Tibial nerve (tissue), 4 donors: ENCODE measurements at regions not wholly inside any gene's neighbourhood (a gene's known extent, or its start where the extent isn't known, plus 50 kb on each side); places are given as distances from the start of the nearest gene placed in this dataset.
A peak's percentile ranks its signal among the peaks of the same experiment; 100 is the strongest.

Experiments used
- DNase-seq, 2 donors: peaks; one replicate each; pipeline ENCODE4 v3.0.0-alpha.2; 2019; ENCODE audit warnings: low spot score in 2 of 2
- H3K27ac ChIP-seq, 4 donors: fragments of 200-600 bp; sonication (generic) in 3 of 4; one replicate each; pipeline ENCODE4 v1.5.1; 2017 to 2019; ENCODE audit warnings: mild to moderate bottlenecking in 1 of 4
- H3K27me3 ChIP-seq, 2 donors: fragments of 200-600 bp; sonication (generic) in 1 of 2; one replicate each; pipeline versions ENCODE4 v1.5.1 to v1.6.0; 2017 to 2019
- H3K36me3 ChIP-seq, 3 donors: fragments of 200-600 bp; sonication (generic); one replicate each; pipeline ENCODE4 v1.5.1; 2018 to 2019
- H3K4me1 ChIP-seq, 4 donors: fragments of 200-600 bp; sonication (generic) in 3 of 4; one replicate each; pipeline ENCODE4 v1.5.1; 2017 to 2019
- H3K4me3 ChIP-seq, 4 donors: fragments of 200-600 bp; sonication (generic) in 3 of 4; one replicate each; pipeline ENCODE4 v1.5.1; 2017 to 2019; ENCODE audit warnings: mild to moderate bottlenecking in 1 of 4, moderate library complexity in 1 of 4
- H3K9me3 ChIP-seq, 4 donors: fragments of 200-600 bp; sonication (generic) in 3 of 4; one replicate each; pipeline ENCODE4 v1.5.1; 2017 to 2019
- CTCF ChIP-seq, 5 experiments: fragments of 200-600 bp in 3 of 5; fragments of 450-650 bp in 2 of 5; sonication (generic) in 3 of 5; IDR thresholded peaks; one replicate each; pipeline ENCODE4 v1.5.1; 2016 to 2019; ENCODE audit warnings: antibody characterized with exemption in 5 of 5, mild to moderate bottlenecking in 3 of 5, moderate library complexity in 2 of 5
- EP300 ChIP-seq, 2 donors: sonication (generic); formaldehyde crosslinking; IDR thresholded peaks; one replicate each; pipeline ENCODE4 v1.6.1; 2017; ENCODE audit warnings: antibody characterized with exemption in 2 of 2, mild to moderate bottlenecking in 1 of 2
- POLR2A ChIP-seq, 2 donors: fragments of 450-650 bp; IDR thresholded peaks; one replicate each; pipeline ENCODE4 v1.6.1; 2017; ENCODE audit warnings: antibody characterized with exemption in 2 of 2, mild to moderate bottlenecking in 2 of 2, moderate library complexity in 2 of 2
- WGBS, 2 donors: methylation state at CpG; one replicate each; pipeline ENCODE4 v1.1.5; 2018; 5-methylcytosine and 5-hydroxymethylcytosine counted together

- Histone ChIP-seq H3K27me3 (no peaks in the 10 kb centered on the region), H3K9me3 (no peaks in the 10 kb centered on the region), H3K36me3 (no peaks in the 10 kb centered on the region), H3K4me3 (no peak overlapping the region), H3K4me1 (peaks cover 0 to 41% (median 13%) of the 10 kb centered on the region in 4 donors), H3K27ac (no peak overlapping the region)
- DNase-seq, result no peak
- 81 to 100% methylated on average over 1 to 8 of the region's 8 CpGs for WGBS, 2 donors
- TF ChIP-seq POLR2A (IDR thresholded peaks at IDR 0.05) (no peak), CTCF (IDR thresholded peaks at IDR 0.05) (no peak), EP300 (IDR thresholded peaks at IDR 0.05) (no peak)
Measured at GRCh38 chr1:47565676-47566075, 127.8 kb downstream of the FOXD2 start.

- Histone ChIP-seq H3K27ac (peak overlapping the region in 1 of 4 donors; percentile 36), H3K9me3 (no peaks in the 10 kb centered on the region), H3K36me3 (no peaks in the 10 kb centered on the region), H3K4me1 (peaks cover 0 to 26% (median 10%) of the 10 kb centered on the region in 4 donors), H3K27me3 (no peaks in the 10 kb centered on the region), H3K4me3 (no peak overlapping the region)
- DNase-seq, result peak; percentile 41 to 61
- WGBS, 2 donors, result 33 to 41% methylated on average over 5 of the region's 5 CpGs
- TF ChIP-seq EP300 (IDR thresholded peaks at IDR 0.05) (no peak), POLR2A (IDR thresholded peaks at IDR 0.05) (no peak), CTCF (IDR thresholded peaks at IDR 0.05) (no peak)
Measured at GRCh38 chr1:47568763-47569162, 130.9 kb downstream of the FOXD2 start.

- Histone ChIP-seq H3K36me3 (no peaks in the 10 kb centered on the region), H3K27ac (peak overlapping the region in 1 of 4 donors; percentile 36), H3K4me3 (no peak overlapping the region), H3K9me3 (no peaks in the 10 kb centered on the region), H3K27me3 (no peaks in the 10 kb centered on the region), H3K4me1 (peaks cover 0 to 26% (median 10%) of the 10 kb centered on the region in 4 donors)
- WGBS, 2 donors, result 53 to 67% methylated on average over 5 of the region's 5 CpGs
- no peak for DNase-seq
- TF ChIP-seq EP300 (IDR thresholded peaks at IDR 0.05), result no peak
- no peak for TF ChIP-seq CTCF (IDR thresholded peaks at IDR 0.05)
- no peak for TF ChIP-seq POLR2A (IDR thresholded peaks at IDR 0.05)
Measured at GRCh38 chr1:47569261-47569660, 131.4 kb downstream of the FOXD2 start.

- no peaks in the 10 kb centered on the region for H3K27me3 ChIP-seq
- DNase-seq, result peak in 1 of 2 donors; percentile 59
- H3K4me3 ChIP-seq, result no peak overlapping the region
- no peaks in the 10 kb centered on the region for H3K36me3 ChIP-seq
- 24 to 29% methylated on average over 9 of the region's 9 CpGs for WGBS, 2 donors
- H3K9me3 ChIP-seq, result no peaks in the 10 kb centered on the region
- H3K27ac ChIP-seq, result no peak overlapping the region
- peaks cover 0 to 26% (median 10%) of the 10 kb centered on the region in 4 donors for H3K4me1 ChIP-seq
- TF ChIP-seq POLR2A (IDR thresholded peaks at IDR 0.05) (no peak), EP300 (IDR thresholded peaks at IDR 0.05) (no peak), CTCF (IDR thresholded peaks at IDR 0.05) (peak; percentile 17 to 37 (median 30))
Measured at GRCh38 chr1:47569681-47570470, 132.0 kb downstream of the FOXD2 start.

- no peaks in the 10 kb centered on the region for H3K36me3 ChIP-seq
- no peaks in the 10 kb centered on the region for H3K9me3 ChIP-seq
- whole genome bisulfite sequencing, 2 donors, result 83 to 92% methylated on average over 5 of the region's 5 CpGs
- TF ChIP-seq POLR2A (IDR thresholded peaks at IDR 0.05) (no peak), EP300 (IDR thresholded peaks at IDR 0.05) (no peak), CTCF (IDR thresholded peaks at IDR 0.05) (no peak)
- H3K27ac ChIP-seq, result no peak overlapping the region
- DNase-seq, result no peak
- no peaks in the 10 kb centered on the region for H3K27me3 ChIP-seq
- peaks cover 0 to 26% (median 10%) of the 10 kb centered on the region in 4 donors for H3K4me1 ChIP-seq
- no peak overlapping the region for H3K4me3 ChIP-seq
Measured at GRCh38 chr1:47571161-47571560, 133.3 kb downstream of the FOXD2 start.
